Testis (tissue), 2 donors: ENCODE measurements at regions not wholly inside any gene's neighbourhood (a gene's known extent, or its start where the extent isn't known, plus 50 kb on each side); places are given as distances from the start of the nearest gene placed in this dataset.

Source experiments
- POLR2A ChIP-seq: fragments of 450-650 bp; IDR thresholded peaks from one replicate; pipeline ENCODE4 v1.6.1; 2017; ENCODE audit warnings: antibody characterized with exemption, mild to moderate bottlenecking, moderate library complexity
- TF ChIP-seq, protein P1 (sequence below), 3 experiments: fragments of 450-650 bp in 2 of 3; fragments of 200-600 bp in 1 of 3; sonication (generic) in 1 of 3; IDR thresholded peaks; one replicate each; pipeline ENCODE4 v1.5.1; 2016 to 2019; ENCODE audit warnings: antibody characterized with exemption in 3 of 3, mild to moderate bottlenecking in 2 of 3, moderate library complexity in 1 of 3

DNA sequence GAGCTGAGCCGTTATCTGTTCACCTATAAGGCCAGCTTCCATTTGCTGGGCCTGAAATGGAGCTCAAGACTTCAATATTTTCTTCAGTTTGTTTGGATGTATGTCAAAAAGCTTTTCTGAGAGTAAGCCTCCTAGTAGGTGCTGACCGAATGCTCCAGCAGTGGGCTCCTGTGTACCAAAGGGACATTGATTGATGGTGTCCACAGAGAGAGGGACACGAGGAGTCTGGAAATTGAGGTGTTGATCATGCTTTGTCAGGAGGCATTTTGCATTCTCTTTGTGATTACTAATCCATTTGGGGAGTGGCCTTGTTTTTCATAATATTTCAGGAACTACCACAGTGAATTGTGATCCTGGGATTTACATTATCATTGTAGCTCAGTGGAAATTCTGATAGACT is 107.7 kb upstream of the SLC38A2 start:
- TF ChIP-seq, protein P1, sequence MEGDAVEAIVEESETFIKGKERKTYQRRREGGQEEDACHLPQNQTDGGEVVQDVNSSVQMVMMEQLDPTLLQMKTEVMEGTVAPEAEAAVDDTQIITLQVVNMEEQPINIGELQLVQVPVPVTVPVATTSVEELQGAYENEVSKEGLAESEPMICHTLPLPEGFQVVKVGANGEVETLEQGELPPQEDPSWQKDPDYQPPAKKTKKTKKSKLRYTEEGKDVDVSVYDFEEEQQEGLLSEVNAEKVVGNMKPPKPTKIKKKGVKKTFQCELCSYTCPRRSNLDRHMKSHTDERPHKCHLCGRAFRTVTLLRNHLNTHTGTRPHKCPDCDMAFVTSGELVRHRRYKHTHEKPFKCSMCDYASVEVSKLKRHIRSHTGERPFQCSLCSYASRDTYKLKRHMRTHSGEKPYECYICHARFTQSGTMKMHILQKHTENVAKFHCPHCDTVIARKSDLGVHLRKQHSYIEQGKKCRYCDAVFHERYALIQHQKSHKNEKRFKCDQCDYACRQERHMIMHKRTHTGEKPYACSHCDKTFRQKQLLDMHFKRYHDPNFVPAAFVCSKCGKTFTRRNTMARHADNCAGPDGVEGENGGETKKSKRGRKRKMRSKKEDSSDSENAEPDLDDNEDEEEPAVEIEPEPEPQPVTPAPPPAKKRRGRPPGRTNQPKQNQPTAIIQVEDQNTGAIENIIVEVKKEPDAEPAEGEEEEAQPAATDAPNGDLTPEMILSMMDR (IDR thresholded peaks at IDR 0.05) = no peak
- TF ChIP-seq POLR2A = no peak
